ENCODE measurements at regions not wholly inside any gene's neighbourhood (a gene's known extent, or its start where the extent isn't known, plus 50 kb on each side); places are given as distances from the start of the nearest gene placed in this dataset.

GRCh38 chr21:36566644-36567043 lies 86.7 kb upstream of the CLDN14 start:
- TF ChIP-seq CTCF (IDR thresholded peaks at IDR 0.05) = no peak
- no peak for TF ChIP-seq POLR2A (IDR thresholded peaks at IDR 0.05)

Data from thyroid gland (tissue), 4 donors.